ENCODE measurements at regions not wholly inside any gene's neighbourhood (a gene's known extent, or its start where the extent isn't known, plus 50 kb on each side); places are given as distances from the start of the nearest gene placed in this dataset.
A peak's percentile ranks its signal among the peaks of the same experiment; 100 is the strongest.
"Not testable (repeated sequence)": the region's sequence is repeated elsewhere in the genome, so short reads cannot be mapped to it uniquely, and the experiment has no call there.

- no peak for DNase-seq
These were observed 1176.4 kb downstream of the BRINP3 start for GRCh38 chr1:189301235-189301634.

- DNase-seq: no peak
These were observed 1172.4 kb downstream of the BRINP3 start for GRCh38 chr1:189305279-189305678.

DNA sequence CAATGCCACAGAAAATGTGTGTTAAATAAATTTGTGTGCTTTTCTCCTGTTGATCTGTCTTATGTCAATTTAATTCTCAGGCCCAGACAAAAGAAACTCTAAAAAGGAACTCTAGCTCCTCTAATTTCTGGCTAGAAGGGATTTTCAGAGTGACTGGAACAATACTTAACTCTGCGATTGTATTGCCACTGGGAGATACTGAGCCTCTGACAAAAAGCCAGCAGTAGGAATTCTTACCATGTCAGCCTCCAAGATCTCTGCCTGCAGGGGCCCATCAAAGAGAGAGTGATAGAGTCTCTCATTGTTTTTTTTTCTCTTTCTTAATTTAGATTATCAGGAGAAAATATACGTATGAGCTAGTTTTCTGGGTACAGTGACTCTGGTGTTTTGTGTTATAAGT is 1165.7 kb downstream of the BRINP3 start:
- DNase-seq: no peak

DNA sequence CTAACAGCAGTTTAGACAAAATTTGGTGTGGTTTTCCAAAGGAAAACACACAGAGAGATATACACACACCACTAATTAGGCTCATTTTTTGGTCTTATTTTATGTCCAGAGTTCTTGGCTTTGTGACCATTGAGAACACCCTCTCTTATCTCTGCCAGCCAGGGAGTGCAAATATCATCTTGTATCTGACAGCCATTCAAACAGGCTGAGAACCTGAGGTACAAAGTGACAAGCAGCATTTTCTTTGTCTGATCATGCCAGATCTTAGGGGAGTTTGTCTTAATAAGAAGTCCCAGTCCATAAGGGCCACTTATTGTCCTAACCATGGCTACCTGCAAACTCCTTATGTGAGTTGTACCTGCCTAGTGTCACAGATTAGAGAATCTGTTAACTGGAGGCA is 1165.2 kb downstream of the BRINP3 start:
- DNase-seq: no peak

GRCh38 chr1:189313488-189313887 is 1164.2 kb downstream of the BRINP3 start:
- no peak for DNase-seq

DNA sequence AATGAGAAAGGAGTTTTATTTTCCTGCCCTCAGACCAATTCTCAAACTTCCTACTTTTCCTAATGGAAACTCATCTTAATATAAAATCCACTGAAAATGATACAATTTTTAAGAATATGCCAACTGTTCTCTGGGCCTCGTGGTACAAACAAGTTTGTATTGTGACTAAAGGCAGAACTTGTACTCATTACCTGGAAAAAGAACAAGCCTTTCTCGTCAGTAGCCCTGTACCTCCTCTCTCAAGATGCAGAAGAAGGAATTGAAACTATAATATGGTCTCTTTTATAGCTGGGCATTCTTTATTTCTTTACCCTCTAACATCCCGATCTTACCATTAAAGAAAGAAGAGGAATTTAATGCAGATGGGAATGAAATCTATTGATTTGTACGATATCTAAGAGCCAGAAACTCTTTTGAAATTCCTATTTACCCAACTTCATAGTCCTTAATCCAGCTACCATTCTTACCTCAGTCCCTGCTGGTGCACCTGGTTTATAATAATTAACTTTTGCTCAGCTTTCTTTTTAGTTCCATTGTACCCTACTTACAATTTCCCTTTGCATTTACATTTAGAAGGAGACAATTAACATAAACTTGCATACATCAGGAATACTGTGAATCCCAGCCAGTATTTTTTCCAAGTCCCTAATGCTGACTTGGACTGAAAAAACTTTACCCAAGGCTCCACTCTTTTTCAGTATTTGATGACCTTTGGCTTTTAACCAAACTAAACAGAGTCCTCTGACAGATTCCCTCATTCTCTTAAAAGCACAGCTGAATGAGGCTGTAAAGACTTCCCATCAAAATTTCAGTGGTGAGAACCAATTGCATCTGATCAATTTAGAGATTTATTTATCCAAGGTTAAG is 1162.4 kb downstream of the BRINP3 start:
- no peak for DNase-seq

GRCh38 chr1:189323091-189323490 is 1154.6 kb downstream of the BRINP3 start:
- no peak for DNase-seq

- not testable (repeated sequence) for DNase-seq
These were observed 1146.6 kb downstream of the BRINP3 start for GRCh38 chr1:189331071-189331470.

DNA sequence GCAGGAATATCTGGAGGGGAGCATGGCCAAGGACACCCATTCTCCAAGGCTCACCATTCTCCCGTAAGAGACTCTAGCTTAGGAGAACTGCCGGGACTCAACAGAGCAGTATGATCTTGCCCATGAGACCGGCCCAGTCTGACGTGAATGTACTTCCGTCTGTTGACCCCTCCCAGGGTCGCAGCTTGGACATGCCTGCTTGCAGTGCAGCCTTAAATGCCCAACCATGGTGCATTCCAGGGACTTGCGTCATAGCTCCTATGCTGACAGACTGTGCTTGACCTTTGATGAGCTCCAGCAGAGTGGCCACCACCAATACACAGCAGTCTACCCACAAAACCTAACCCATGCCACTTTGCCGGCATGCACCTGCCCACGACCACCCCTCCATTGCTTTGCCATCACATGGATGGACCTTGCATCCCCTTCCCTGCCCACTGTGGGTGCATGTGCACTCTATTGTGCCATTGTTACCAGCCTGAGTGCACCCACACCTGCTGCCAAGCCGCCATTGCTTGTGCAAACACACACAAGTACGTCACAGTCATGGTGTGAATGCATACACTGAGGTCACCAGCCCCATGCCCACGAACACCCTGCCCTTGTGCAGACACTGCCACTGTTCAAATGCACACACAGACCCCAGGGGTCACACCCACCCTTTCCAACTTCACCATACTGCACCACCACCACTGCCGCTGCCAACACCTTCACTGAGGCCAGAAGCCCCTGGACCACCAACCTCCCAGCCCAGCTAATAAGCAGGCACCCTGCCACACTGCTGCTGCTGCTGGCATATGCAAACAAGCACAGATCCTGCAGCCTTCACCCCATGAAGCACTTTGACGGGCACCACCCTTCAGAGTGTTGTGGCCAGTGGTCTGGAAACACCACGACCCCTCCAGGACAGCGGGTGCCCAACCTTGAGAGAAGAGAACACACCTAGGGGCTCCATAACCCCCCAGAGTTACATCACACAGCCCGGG is 1141.3 kb downstream of the BRINP3 start:
- DNase-seq: no peak

- DNase-seq: no peak
These were observed 1128.1 kb downstream of the BRINP3 start for GRCh38 chr1:189349607-189350006.

GRCh38 chr1:189350983-189351616 is 1126.6 kb downstream of the BRINP3 start:
- DNase-seq: no peak

GRCh38 chr1:189351960-189352359 is 1125.7 kb downstream of the BRINP3 start:
- no peak for DNase-seq

DNA sequence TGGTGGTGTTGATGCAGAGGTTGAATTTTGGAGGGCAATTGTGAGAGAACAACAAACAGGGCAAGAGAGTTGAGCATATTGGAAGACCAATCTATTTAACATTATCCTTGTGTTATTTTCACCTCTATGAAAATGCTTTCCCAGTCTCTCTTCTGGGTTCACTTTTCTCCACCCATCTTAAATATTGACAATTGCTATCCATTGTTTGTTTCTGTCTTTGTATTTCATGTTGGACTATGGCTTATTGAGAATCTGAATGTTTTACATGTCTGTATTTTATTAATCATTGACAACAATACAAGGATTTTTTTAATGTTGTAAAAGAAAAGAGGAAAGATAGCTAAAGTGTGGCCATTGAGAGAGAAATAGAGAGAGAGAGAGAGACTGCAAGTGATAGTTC is 1121.5 kb downstream of the BRINP3 start:
- no peak for DNase-seq

GRCh38 chr1:189357317-189357716 is 1120.3 kb downstream of the BRINP3 start:
- no peak for DNase-seq

DNA sequence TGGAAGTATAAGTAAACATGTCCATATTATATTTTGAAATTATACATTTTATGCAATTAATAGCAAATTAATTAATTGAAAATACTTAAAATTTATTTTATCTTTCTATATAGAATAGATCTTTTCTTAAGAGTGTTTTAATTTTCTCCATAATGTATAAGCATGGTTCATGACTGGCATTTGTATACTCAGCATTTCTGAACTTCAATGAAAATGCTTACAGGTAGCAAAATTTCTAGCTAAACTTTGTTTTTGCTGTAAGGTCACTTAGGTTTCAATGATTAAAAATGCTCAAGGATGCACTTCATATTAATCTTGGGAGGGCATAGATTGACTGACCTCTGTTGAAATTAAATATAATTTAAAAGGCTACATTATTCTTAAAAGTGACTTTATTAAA is 1108.1 kb downstream of the BRINP3 start:
- no peak for DNase-seq

DNA sequence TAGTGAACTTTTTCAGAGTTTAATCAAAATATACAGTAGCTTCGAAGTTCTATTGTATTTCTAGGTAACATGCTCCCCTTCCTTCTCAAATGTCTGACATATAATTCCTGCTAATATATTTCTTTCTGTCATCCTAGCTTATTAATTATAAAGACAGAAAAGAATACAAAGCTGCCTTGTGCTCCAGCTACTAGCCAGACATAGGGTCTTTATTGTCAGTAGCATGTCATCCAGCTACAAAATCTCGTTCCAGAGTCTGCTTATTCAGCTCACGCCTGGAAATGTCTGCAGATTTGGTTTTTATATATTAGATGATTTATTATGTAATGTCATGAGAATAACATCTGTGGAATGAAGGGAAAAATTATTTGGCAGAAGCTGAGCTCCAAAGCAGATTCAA is 1102.8 kb downstream of the BRINP3 start:
- peak in 1 of 51 donors; percentile 1 for DNase-seq

- DNase-seq: no peak
These were observed 1072.2 kb downstream of the BRINP3 start for GRCh38 chr1:189405419-189405818.

DNA sequence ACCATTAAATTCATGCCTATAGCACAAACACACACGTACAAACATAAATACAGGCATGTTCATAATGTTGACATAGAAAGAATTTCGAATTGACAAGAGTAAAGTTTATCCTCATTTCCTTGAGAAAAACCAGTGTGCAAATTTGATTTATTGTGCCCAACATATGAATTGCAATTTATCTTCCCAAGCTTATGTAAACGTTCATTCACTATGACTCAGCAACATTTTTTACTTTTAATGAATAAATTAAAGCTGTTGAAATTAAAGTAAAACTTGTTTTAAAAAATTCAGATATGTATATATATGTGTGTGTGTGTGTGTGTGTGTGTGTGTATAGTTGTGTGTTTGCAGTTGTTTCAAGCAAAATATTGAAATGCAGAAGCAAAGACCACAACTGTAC is 1067.9 kb downstream of the BRINP3 start:
- DNase-seq: no peak

DNA sequence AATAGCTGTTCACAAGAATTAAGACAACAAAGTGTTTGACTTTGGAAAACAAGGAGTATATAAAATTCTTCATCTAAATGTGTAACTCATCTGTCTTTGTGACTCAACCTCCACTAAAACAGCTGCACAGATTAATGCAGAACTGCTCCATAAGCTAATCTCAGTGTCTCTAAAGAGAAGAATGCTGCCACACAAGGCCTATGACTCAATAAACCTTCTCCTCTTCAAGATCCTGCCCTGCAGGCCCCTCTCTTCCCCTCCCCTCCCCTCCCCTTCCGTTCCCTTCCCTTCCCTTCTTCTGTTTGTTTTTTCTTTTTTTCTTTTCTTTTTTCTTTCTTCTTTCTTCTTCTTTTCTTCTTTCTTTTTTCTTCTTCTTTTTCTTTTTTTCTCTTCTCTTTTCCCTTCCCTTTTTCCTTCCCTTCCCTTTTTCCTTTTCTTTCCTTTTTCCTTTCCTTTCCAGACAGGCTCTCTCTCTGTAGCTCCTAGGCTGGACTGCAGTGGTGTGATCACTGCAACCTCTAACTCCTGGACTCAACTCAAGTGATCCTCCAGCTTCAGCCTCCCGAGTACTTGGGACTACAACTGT is 1052.8 kb downstream of the BRINP3 start:
- DNase-seq: no peak

- no peak for DNase-seq
These were observed 1048.1 kb downstream of the BRINP3 start for GRCh38 chr1:189429610-189430009.

- DNase-seq: no peak
These were observed 1046.2 kb downstream of the BRINP3 start for GRCh38 chr1:189431447-189431846.

- DNase-seq: no peak
These were observed 1044.9 kb downstream of the BRINP3 start for GRCh38 chr1:189432753-189433152.
